HG03460 (cell line): ENCODE measurements at regions not wholly inside any gene's neighbourhood (a gene's known extent, or its start where the extent isn't known, plus 50 kb on each side); places are given as distances from the start of the nearest gene placed in this dataset.

Experiments used
- ATAC-seq: cut with Tn5 transposase; IDR thresholded peaks from one replicate; pipeline ENCODE4 v1.9.1; 2021; ENCODE audit not compliant: unreplicated experiment

DNA sequence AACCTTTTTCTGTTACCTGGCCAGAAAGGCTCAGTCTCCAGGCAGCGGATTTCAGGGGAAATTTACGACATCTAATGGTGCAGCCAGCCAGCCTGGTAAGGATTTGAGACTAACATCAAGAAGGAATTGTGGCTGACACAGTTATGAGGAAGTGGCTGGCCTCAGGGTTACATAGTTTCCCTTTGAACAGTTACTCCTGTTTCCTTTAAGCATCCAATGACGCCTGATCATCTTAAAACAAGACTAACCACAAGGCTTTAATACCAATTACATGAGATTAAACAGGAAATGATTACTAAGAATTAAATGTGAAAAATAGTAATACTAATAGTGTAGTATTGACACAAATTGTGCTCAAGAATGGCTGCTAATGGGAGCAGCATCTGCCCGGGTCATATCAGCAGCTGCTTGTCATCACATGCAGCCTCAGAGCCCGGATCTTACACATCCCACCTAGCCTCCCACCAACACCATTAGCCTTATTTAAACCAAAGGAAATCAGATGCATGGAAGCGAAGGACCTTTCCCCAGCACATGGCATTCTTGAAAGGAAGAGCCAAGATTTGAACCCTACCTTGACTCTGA, 431.8 kb downstream of the PMP22 start:
- ATAC-seq = no peak

DNA sequence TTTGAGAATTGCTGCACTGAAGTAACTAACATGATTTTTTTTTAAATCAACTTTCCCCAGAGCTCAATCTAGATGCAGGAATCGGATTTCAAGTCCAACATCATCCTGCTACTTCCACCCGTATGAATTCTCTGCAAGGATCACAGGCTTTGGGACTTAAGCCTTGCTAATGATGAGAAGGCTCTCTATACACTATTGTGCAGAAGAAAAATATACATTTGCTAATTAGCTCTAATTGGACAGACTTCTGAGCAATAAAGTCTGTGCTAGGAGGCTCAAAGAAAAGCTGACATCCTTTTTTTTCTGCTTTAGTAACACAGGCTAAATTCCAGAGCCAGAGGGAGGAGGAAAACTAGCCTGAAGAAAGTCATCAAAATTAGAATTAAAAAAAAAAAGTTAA, 433.6 kb downstream of the PMP22 start:
- no peak for ATAC-seq

DNA sequence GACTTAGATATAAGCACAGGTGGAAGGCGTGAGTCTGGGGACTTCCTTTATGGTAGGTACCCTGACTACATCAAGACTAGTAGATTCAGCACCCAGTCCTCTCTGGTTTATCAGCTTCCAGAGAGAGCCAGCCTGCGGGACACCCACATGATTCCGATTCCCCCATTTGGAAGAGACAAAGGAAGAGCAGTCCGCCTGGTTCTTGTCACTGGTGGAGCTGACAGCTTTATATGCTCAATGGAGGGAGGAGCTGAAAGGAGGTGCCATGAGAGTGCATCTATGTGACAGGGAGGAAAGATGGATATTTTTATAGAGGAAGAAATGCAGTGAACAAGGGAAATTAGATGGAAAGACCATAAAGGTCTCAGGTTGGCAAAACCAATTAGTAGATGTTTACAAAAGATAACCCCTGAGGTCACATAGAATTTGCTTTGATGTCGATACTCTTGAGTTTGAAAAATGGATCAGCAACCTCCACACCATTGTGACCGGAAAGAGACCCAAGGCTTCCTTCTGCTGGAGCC, 437.7 kb downstream of the PMP22 start:
- ATAC-seq = no peak

DNA sequence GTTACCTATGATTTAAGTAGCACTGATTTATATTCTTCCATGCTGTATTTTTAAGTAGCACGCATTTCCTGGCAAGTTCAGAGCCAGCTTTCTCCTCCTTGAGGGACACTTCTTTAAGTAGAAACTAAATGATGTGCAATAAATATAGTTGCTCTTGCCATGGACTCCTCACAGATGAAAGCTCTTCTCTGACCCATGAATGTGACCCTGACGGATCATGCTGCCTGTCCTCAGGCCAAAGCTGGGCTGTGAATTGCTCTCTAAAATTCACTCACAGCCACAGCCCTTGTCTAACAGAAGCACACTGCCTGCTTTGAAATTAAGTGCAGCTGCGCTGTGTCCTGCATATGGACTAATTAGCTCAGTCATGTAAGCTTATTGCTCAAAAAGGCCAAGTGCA, 438.8 kb downstream of the PMP22 start:
- ATAC-seq = no peak

DNA sequence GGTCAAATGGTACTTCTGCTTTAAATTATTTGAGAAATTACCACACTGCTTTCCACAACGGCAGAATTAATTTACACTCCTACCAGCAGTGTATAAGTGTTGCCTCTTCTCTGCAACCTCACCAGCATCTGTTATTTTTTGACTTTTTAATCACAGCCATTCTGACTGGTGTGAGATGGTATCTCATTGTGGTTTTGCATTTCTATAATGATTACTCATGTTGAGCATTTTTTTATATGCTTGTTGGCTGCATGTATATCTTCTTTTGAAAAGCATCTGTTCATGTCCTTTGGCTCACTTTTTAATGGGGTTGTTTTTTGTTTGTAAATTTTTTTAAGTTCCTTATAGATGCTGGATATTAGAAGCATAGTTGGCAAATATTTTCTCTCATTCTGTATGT, 446.7 kb downstream of the PMP22 start:
- no peak for ATAC-seq

- ATAC-seq = no peak
Observed at GRCh38 chr17:14815079-14815478, 450.0 kb downstream of the PMP22 start.

GRCh38 chr17:14813649-14814370, 451.3 kb downstream of the PMP22 start:
- ATAC-seq = no peak

DNA sequence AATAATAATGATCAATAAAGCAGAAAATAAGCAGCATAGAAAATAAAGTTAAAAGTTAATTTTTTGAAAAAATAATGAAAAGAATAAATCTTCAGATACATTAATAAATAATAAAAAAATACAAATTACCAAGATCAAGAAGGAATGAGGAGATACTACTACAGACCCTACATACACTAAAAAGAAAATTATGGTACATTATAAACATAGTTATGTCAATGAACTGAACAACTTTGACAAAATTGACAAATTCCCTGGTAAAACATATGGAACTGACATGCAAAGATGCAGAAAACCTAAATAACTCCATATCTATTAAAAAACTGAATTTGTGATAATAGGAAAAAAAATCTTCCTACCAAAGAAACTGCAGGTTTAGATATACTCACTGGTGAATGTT, 456.7 kb downstream of the PMP22 start:
- ATAC-seq = no peak

GRCh38 chr17:14805348-14805747, 459.8 kb downstream of the PMP22 start:
- no peak for ATAC-seq

DNA sequence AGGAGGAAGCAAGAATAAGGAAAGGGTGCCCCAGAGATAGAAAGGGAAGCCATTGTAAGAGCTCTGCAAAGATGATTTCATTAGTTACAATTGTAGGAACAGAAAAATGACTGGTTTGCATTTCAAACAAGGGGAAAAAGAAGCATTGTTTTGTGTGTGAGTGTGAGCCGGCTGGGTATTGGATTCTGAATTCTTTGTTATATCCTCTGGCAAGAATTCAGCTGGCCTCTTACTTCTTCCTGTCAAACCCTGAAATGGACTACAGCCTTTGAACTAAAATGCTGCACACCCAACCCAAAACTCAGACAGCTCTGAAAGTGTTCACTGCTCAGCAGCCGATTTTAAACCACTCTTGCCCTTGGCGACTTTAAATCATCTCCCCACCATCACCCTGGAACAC, 461.3 kb downstream of the PMP22 start:
- no peak for ATAC-seq

- ATAC-seq = no peak
Observed at GRCh38 chr17:14797801-14798200, 467.3 kb downstream of the PMP22 start.

- ATAC-seq = no peak
Observed at GRCh38 chr17:14797021-14797420, 468.1 kb downstream of the PMP22 start.

DNA sequence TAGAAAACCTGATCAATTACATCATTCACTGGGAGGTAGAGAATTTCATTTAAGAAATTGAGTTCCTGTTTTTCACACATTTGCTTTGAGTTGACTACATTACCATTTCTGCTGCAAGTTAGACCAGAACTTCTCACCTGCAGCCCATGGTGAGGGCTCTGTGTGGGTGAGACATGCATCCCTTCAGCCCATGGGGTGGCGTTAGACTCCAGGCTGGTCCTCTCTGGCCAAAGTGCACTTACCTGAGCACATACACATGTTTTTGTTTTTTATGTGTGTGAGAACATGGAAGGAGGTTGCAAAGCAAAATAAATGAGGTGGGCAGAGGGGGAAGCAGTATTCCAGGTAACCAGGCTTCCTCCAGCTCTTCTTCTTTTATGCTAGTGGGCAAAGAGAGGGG, 470.2 kb downstream of the PMP22 start:
- no peak for ATAC-seq

DNA sequence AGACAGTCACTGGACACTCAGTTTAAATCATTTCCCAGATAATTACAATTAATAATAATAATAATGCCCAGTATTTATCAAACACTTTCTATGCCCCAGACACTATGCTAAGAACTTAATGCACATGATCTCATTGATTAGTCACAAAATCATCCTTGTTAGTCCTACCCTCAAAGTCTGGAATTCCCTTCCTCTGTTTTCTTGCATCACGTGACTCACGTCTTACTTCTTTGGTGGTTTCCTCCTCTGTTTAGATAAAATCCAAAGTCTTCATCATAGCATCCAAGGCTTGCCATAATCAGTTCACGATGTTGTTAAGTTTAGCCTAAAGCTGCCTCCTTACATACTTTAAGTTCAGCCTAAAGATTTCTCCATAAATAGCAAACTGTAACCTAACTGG, 471.9 kb downstream of the PMP22 start:
- no peak for ATAC-seq

DNA sequence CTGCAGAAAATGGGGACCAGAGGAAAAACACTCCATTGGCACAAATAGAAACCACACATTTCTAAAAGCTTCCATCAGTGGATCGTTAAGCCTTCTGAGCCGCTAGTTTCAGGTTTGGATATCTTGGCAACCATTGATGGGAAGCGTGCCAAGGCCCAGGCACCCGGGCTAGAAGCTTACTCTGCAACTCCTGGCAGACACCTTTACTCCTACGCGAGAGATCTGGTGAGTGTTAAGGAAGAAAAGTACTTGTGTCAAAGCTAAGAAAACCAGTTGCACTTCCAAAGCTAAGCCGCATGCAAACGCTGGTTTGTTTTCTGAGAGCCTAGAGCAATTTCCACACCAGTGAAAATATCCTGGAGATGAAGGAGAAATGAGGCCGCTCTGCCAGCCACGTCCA, 472.4 kb downstream of the PMP22 start:
- no peak for ATAC-seq

- ATAC-seq = no peak
Observed at GRCh38 chr17:14791221-14791620, 473.9 kb downstream of the PMP22 start.

- no peak for ATAC-seq
Observed at GRCh38 chr17:14790521-14790920, 474.6 kb downstream of the PMP22 start.

DNA sequence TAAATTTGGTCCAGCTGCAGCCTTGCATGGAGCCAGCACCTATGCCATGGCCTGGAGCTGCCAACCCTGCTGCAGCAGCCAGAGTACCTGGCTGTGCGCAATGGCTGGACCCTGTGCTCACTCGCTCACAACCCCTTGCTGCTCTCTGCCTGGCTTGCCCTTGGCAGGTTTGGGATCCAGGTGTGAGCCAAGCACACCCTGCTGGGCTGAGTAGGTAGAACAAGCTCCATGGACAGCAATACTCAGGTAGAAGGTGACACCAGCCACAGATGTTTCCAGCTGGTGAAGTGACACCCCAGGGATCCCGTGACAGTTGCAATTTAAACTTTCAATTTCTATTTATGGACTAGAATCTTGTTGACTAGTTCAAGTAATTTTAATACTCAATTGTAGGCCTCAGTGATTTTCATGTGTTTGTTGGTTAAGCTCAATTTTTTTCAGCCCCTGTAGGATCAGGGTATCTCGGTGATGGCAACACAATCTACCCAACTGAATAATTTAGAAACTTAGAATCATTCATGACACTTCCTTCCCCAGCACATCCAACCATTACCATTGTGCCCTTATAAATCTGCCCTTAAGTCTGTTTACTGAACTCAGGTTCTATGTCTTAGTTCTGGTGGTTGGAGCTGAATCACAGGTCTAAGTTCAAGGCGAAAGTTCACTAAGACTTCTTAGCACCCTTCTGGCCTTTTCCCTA, 480.0 kb downstream of the PMP22 start:
- ATAC-seq = no peak

DNA sequence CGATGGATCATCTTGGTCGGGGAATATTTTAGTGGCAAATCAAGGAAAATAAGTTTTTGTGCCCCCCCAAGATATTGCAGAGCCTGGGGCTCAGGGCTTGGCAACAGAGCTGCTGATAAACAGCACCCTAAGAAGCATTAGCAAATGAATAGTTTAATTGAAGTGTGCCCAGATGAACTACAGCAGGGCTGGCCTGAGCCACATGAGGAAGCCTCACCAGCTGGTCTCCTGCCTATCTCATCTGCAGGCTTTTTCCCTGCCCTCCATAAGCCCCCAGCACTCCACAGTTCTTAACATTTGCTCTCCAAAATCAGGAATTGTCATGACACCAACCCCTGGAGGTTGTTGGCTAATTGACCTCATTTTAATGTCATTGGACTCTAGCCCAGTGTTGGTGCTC, 480.2 kb downstream of the HS3ST3B1 start:
- no peak for ATAC-seq

DNA sequence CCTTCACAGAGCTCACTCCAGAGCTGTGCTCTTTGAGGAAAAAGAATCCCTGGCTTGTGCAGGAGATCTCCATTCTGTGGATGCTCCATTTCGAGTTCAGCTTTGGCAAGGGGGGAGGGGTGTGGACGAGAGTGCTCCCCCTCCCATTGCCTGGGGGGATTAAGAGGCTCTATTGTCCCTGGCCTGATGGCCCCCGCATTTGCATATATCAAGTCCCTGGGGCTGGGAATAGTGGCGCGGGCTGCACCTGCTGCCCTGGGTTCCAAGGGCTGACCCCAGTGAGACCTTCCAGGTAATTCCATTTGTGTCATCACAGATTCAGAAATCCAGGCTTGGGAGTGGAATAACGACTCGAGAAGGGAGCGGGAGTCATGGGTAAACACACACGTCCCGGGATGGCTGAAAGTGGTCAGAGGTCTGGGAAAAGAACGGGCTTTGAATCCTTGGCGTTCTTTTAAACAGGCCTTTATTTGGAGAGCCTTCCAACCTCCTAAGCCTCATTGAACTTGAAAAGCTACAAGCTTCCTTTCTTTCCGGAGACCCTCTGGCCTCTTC, 479.3 kb downstream of the HS3ST3B1 start:
- no peak for ATAC-seq

DNA sequence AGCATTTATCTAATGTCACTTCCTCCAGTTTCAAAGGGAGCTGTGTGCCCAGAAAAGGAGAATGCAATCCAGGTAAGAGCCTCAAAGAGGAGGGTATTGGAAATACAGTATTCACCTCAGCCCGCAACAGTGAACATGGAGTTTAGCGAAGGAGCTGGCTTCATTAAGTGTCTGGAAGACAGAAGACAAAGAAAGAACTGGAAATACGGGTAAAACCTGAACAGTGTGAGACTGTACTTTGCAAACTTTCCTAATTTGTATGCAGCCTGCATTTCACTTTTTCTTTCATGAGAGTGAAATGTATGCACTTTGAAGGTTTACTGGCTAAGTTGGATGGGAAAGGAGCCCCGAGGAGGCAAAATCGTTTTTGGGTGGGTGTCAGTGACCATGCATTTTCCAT, 478.4 kb downstream of the HS3ST3B1 start:
- no peak for ATAC-seq

DNA sequence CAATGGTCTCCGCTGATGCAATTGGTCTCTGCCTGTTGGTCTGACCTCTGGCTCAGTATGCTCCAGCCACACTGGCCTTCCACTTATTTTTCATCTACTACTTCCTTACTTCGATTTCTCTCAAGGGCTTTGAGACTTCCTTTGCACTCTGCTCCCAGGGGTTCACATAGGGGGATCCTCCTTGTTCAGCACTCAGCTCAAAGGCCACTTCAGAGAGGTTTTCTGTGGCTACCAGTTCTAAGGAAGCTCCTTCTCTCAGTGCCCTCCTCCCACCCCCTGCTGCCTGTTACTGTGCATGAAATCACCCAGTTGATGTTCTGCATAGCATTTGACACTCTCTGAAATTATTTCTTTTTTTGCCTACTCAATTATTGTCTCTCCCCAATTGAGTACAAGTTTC, 476.4 kb downstream of the HS3ST3B1 start:
- no peak for ATAC-seq
